Dermis microvascular lymphatic vessel endothelial cell (primary cell): ENCODE measurements at regions not wholly inside any gene's neighbourhood (a gene's known extent, or its start where the extent isn't known, plus 50 kb on each side); places are given as distances from the start of the nearest gene placed in this dataset.
A peak's percentile ranks its signal among the peaks of the same experiment; 100 is the strongest.

ENCODE experiments used
- DNase-seq, 2 donors: peaks; one replicate each; pipeline versions ENCODE4 v3.0.0 to v3.0.0-alpha.2; 2010; ENCODE audit warnings: low read depth in 2 of 2

GRCh38 chr5:98490348-98490747 is 283.1 kb upstream of the RGMB start:
- DNase-seq: no peak

GRCh38 chr5:98492258-98492657 is 281.2 kb upstream of the RGMB start:
- DNase-seq: peak in 1 of 2 donors; percentile 62

GRCh38 chr5:98497418-98497817 is 276.0 kb upstream of the RGMB start:
- peak in 1 of 2 donors; percentile 59 for DNase-seq

GRCh38 chr5:98498028-98498427 is 275.4 kb upstream of the RGMB start:
- no peak for DNase-seq

- no peak for DNase-seq
Measured at GRCh38 chr5:98499892-98500291, 273.6 kb upstream of the RGMB start.

- DNase-seq: no peak
Measured at GRCh38 chr5:98500811-98501210, 272.7 kb upstream of the RGMB start.

GRCh38 chr5:98503616-98504015 is 269.8 kb upstream of the RGMB start:
- DNase-seq: no peak

- no peak for DNase-seq
Measured at GRCh38 chr5:98504505-98504904, 269.0 kb upstream of the RGMB start.

- peak in 1 of 2 donors; percentile 15 for DNase-seq
Measured at GRCh38 chr5:98510143-98510985, 263.1 kb upstream of the RGMB start.

GRCh38 chr5:98513380-98513779 is 260.1 kb upstream of the RGMB start:
- no peak for DNase-seq

GRCh38 chr5:98514215-98514614 is 259.2 kb upstream of the RGMB start:
- no peak for DNase-seq

- DNase-seq: no peak
Measured at GRCh38 chr5:98516701-98517100, 256.8 kb upstream of the RGMB start.

- no peak for DNase-seq
Measured at GRCh38 chr5:98517560-98518366, 255.7 kb upstream of the RGMB start.

- no peak for DNase-seq
Measured at GRCh38 chr5:98518754-98519153, 254.7 kb upstream of the RGMB start.

- DNase-seq: no peak
Measured at GRCh38 chr5:98519571-98519970, 253.9 kb upstream of the RGMB start.

GRCh38 chr5:98521821-98522220 is 251.6 kb upstream of the RGMB start:
- DNase-seq: no peak

GRCh38 chr5:98524773-98525172 is 248.7 kb upstream of the RGMB start:
- DNase-seq: no peak

- DNase-seq: no peak
Measured at GRCh38 chr5:98527846-98528245, 245.6 kb upstream of the RGMB start.

GRCh38 chr5:98529321-98529720 is 244.1 kb upstream of the RGMB start:
- DNase-seq: no peak

GRCh38 chr5:98530224-98530623 is 243.2 kb upstream of the RGMB start:
- DNase-seq: no peak

GRCh38 chr5:98535901-98536300 is 237.6 kb upstream of the RGMB start:
- no peak for DNase-seq

GRCh38 chr5:98540056-98540455 is 233.4 kb upstream of the RGMB start:
- no peak for DNase-seq

- no peak for DNase-seq
Measured at GRCh38 chr5:98541641-98542040, 231.8 kb upstream of the RGMB start.
